Epithelial cell of esophagus (primary cell): ENCODE measurements at regions not wholly inside any gene's neighbourhood (a gene's known extent, or its start where the extent isn't known, plus 50 kb on each side); places are given as distances from the start of the nearest gene placed in this dataset.
A peak's percentile ranks its signal among the peaks of the same experiment; 100 is the strongest.

Experiments used
- DNase-seq: peaks from one replicate; pipeline ENCODE4 v3.0.0; 2010; ENCODE audit warnings: low read depth
- H3K4me3 ChIP-seq: 2 replicates; pipeline ENCODE4 v1.5.1; 2011; ENCODE audit warnings: mild to moderate bottlenecking, low read length, control low read depth
- CTCF ChIP-seq: IDR thresholded peaks from 2 replicates; pipeline ENCODE4 v1.5.1; 2011; ENCODE audit warnings: low read depth, mild to moderate bottlenecking, low read length, control low read depth, inconsistent platforms; ENCODE audit not compliant: insufficient read depth; ENCODE audit errors: missing control alignments

GRCh38 chr5:57862471-57862911 is 379.9 kb upstream of the ACTBL2 start:
- H3K4me3 ChIP-seq: no peak overlapping the region
- peak; percentile 96 for DNase-seq
- TF ChIP-seq CTCF: no peak

DNA sequence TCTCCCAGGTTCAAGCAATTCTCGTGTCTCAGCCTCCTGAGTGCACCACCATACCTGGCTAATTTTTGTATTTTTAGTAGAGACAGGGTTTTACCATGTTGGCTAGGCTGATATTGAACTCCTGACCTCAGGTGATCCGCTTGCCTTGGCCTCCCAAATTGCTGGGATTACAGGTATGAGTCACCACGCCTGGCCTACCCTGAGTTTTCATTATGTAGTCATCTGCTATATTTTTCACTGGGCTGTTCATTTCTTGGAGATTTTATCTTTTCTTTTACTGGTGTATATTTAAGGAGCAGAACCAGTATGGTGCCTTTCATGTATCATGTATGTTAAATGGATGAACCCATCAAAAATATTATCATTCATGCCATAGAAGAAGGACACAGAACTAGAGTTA is 377.0 kb upstream of the ACTBL2 start:
- no peak for TF ChIP-seq CTCF
- DNase-seq: peak; percentile 30
- H3K4me3 ChIP-seq: no peak overlapping the region

GRCh38 chr5:57858905-57859304 is 376.3 kb upstream of the ACTBL2 start:
- DNase-seq: no peak
- no peak overlapping the region for H3K4me3 ChIP-seq
- no peak for TF ChIP-seq CTCF

DNA sequence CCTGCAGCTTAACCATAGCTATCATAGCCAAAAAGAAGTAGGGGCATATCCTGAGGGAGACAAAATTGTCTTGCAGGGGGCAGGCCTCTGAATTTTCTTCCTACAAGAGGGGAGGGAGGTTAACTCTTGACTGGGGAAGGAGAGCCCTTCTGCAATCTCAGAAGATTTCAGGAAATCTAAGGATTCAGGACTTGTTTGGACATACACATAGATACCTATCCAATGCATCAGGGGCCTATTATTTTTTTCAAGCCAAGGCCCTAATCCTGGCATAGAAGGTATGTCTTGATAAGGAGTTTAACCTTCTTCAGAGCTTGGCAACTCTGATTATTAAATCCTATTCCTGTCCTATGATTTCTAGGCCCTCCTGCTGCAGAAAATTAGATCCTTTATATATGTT is 375.1 kb upstream of the ACTBL2 start:
- peak; percentile 73 for DNase-seq
- TF ChIP-seq CTCF: no peak

GRCh38 chr5:57855831-57856230 is 373.2 kb upstream of the ACTBL2 start:
- no peak overlapping the region for H3K4me3 ChIP-seq
- peak; percentile 79 for DNase-seq
- no peak for TF ChIP-seq CTCF

More for the DNA sequence above, 375.1 kb upstream of the ACTBL2 start:
- H3K4me3 ChIP-seq: no peak overlapping the region

DNA sequence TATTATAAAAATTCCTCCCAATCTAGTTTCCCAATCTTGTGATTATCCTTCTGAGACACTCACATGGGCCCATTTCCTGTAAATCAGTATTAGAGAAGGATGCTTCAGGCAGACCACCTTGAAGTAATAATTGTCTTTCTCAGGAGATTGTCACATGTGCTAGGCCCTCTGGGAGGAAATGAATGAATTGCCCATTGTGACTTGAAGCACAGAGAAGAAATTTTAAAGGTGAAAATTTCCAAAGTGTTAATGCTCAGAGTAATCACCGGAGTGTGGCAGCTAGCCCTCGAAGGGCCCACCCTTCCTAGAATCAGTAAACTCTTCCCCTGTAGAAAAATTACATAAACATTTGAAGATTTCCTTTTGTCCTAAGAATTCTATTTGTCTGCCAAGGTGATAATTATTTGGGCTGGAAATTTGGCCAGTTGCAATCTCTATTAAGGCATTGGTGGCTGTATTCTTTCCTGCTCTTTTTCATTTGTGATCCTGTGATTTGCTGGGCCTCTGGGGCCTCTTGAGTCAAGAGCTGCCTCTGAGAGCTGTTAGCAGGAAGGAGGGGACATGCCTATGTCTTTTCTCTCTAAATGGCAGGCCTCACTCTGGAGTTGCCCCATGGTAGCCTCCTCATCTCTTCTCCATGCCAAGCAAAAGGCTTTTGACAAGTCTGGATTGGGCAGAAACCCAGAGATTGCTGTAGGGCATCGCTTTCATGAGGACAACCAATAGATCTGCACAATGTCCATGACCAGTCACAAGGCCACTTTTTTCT is 371.5 kb upstream of the ACTBL2 start:
- no peak overlapping the region for H3K4me3 ChIP-seq
- no peak for DNase-seq
- TF ChIP-seq CTCF: no peak

DNA sequence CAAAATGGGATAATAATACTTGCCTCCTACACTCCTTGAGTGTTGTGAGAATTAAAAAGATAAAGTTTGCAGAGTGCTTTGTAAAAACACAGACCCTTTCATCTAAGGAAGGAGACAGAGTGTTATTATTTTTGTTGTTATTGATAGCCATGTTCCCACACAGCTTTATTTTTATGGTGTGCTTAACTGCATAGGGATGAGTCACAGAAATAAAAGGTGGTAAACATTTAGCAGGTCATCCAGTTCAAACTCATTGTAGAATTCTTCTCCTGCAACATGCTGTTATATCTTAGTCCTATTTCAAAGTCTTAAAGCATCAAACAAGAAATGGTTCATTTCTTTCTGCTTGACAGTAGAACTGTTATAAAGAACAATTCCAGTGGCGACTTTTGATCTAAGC is 367.5 kb upstream of the ACTBL2 start:
- no peak overlapping the region for H3K4me3 ChIP-seq
- peak; percentile 23 for DNase-seq
- TF ChIP-seq CTCF: no peak
